ENCODE measurements at regions not wholly inside any gene's neighbourhood (a gene's known extent, or its start where the extent isn't known, plus 50 kb on each side); places are given as distances from the start of the nearest gene placed in this dataset.

DNA sequence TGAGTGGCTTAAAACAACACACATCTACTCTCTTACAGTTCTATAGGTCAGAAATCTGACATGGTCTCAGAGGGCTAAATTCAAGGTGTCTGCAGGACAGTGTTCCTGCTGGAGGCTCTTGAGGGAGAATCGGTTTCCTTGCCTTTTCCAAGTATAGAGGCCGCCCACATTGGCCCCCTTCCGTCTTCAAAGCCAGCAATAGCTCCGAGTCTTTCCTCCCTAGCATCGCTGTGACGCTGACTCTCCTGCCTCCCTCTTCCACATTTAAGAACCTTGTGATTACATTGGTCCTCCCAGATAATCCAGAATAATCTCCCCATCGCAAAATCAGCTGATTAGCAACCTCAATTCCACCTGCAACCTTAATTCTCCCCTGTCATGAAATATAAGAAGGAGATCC, 81.3 kb upstream of the IER5L start:
- TF ChIP-seq GATA3 (IDR thresholded peaks at IDR 0.05; ENCODE audit: low read depth, low read length) (no peak), GATA2 (IDR thresholded peaks at IDR 0.05; ENCODE audit: low read depth, low read length) (no peak)

Data from SH-SY5Y (cell line).